K562 (cell line): ENCODE measurements at regions not wholly inside any gene's neighbourhood (a gene's known extent, or its start where the extent isn't known, plus 50 kb on each side); places are given as distances from the start of the nearest gene placed in this dataset.

Source experiments
- ATAC-seq: fragments of 200-7000 bp; cut with Tn5 transposase; 3 replicates; pipeline ENCODE4 v1.9.1; 2020; ENCODE audit warnings: moderate library complexity
- BruUV-seq: library from RNA; stranded (reverse); fragments of 400-500 nt; replicated peaks from 2 replicates; lab custom pipeline; 2021; lab: Mats Ljungman, UMichigan
- CTCF ChIA-PET: fragments of 300-600 bp; formaldehyde crosslinking; extraction: SDS; loops from one replicate; lab custom pipeline; 2021; ENCODE audit warnings: low intra/inter-chr PET ratio; lab: Yijun Ruan, JAX
- POLR2A ChIA-PET: fragments of 300-600, 350-650 bp; sonication (Branson Sonifier 250); formaldehyde crosslinking; extraction: SDS; loops from one replicate; lab custom pipeline; 2021; ENCODE audit warnings: antibody characterized with exemption, inconsistent platforms; lab: Yijun Ruan, JAX
- DNase-seq, 4 experiments: peaks; one replicate each; pipeline versions ENCODE4 v3.0.0 to v3.0.0-alpha.2; 2011 to 2018; ENCODE audit warnings: low spot score in 3 of 4, mixed read lengths in 3 of 4; ENCODE audit errors: extremely low read depth in 1 of 4
- FAIRE-seq: peaks from 2 replicates; lab custom pipeline; 2011; peaks lifted over from hg19 to GRCh38; lab: Jason Lieb, UNC
- H2AFZ ChIP-seq: 2 replicates; pipeline ENCODE4 v1.6.0; 2011; ENCODE audit warnings: low read depth, low read length, control low read depth, inconsistent platforms
- H3K27ac ChIP-seq: fragments of 200-600 bp; 3 replicates; pipeline ENCODE4 v1.8.0; 2011; ENCODE audit warnings: low read depth, mild to moderate bottlenecking, control low read depth, inconsistent platforms, low read length, moderate library complexity, mixed read lengths; ENCODE audit errors: extremely low read depth
- H3K27me3 ChIP-seq, 2 experiments: fragments of 300-600 bp in 1 of 2; 2 replicates in 1 of 2; 3 replicates in 1 of 2; pipeline versions ENCODE4 v1.6.0 to v1.8.0; 2011; ENCODE audit warnings: inconsistent platforms in 2 of 2, low read length in 2 of 2, mild to moderate bottlenecking in 1 of 2, mixed read lengths in 1 of 2, moderate library complexity in 1 of 2; ENCODE audit not compliant: control insufficient read depth in 2 of 2, insufficient read depth in 2 of 2
- H3K36me3 ChIP-seq: fragments of 300-600 bp; 3 replicates; pipeline ENCODE4 v1.8.0; 2011; ENCODE audit warnings: mild to moderate bottlenecking, low read length, inconsistent platforms; ENCODE audit not compliant: control insufficient read depth, insufficient read depth
- H3K4me1 ChIP-seq, 2 experiments: fragments of 200-600 bp in 1 of 2; replicated peaks in 1 of 2; 2 replicates in 1 of 2; 3 replicates in 1 of 2; pipeline versions ENCODE4 v1.5.1 to v1.8.0; 2011; ENCODE audit warnings: inconsistent platforms in 2 of 2, low read length in 2 of 2, mild to moderate bottlenecking in 1 of 2, mixed read lengths in 1 of 2, moderate library complexity in 1 of 2; ENCODE audit not compliant: control insufficient read depth in 2 of 2, insufficient read depth in 2 of 2
- H3K4me2 ChIP-seq: 2 replicates; pipeline ENCODE4 v1.6.1; 2011; ENCODE audit warnings: low read length, control low read depth, inconsistent platforms, mixed read lengths; ENCODE audit not compliant: insufficient read depth
- H3K4me3 ChIP-seq: fragments of 200-600 bp; sonication (generic), shearing (Covaris generic); 2 replicates; pipeline ENCODE4 v1.5.1; 2016; ENCODE audit warnings: control low read depth, inconsistent platforms
- H3K79me2 ChIP-seq: fragments of 200-600 bp; 3 replicates; pipeline ENCODE4 v1.8.0; 2011; ENCODE audit warnings: low read length, inconsistent platforms; ENCODE audit not compliant: control insufficient read depth, insufficient read depth
- H3K9ac ChIP-seq, 2 experiments: 2 replicates each; pipeline versions ENCODE4 v1.6.0 to v1.6.1; 2011; ENCODE audit warnings: low read depth in 2 of 2, low read length in 2 of 2, control low read depth in 1 of 2, inconsistent platforms in 1 of 2, mild to moderate bottlenecking in 1 of 2, mixed read lengths in 1 of 2; ENCODE audit not compliant: insufficient read depth in 1 of 2
- H3K9me1 ChIP-seq: one replicate; pipeline ENCODE4 v1.6.0; 2011; ENCODE audit warnings: inconsistent platforms, mild to moderate bottlenecking, low read length, moderate library complexity; ENCODE audit not compliant: control insufficient read depth, insufficient read depth
- H3K9me3 ChIP-seq: replicated peaks from 2 replicates; pipeline ENCODE4 v1.5.1; 2011; ENCODE audit warnings: low read depth, low read length, inconsistent platforms; ENCODE audit not compliant: control insufficient read depth, insufficient read depth
- H4K20me1 ChIP-seq: replicated peaks from 2 replicates; pipeline ENCODE4 v1.6.1; 2011; ENCODE audit warnings: low read length, inconsistent platforms, mixed read lengths; ENCODE audit not compliant: control insufficient read depth, insufficient read depth
- BRD9 ChIP-seq: fragments of 450-650 bp; IDR thresholded peaks from 2 replicates; pipeline ENCODE4 v1.6.1; 2018; ENCODE audit warnings: low read depth; ENCODE audit not compliant: partially characterized antibody
- CBFA2T2 ChIP-seq: fragments of 450-650 bp; conservative IDR thresholded peaks from 2 replicates; pipeline ENCODE4 v1.6.1; 2017; ENCODE audit warnings: mild to moderate bottlenecking
- KAT2B ChIP-seq: IDR thresholded peaks from one replicate; pipeline ENCODE4 v1.6.1; 2012; ENCODE audit warnings: low read depth, mild to moderate bottlenecking, control low read depth, inconsistent platforms, low read length, moderate library complexity
- NELFE ChIP-seq: IDR thresholded peaks from 2 replicates; pipeline ENCODE4 v1.6.1; 2011; ENCODE audit warnings: mild to moderate bottlenecking; ENCODE audit not compliant: insufficient read depth, insufficient read length
- PTTG1 ChIP-seq: fragments of 450-650 bp; IDR thresholded peaks from 2 replicates; pipeline ENCODE4 v1.6.1; 2016; ENCODE audit warnings: low read depth, mild to moderate bottlenecking, missing genetic modification characterization, missing compliant biosample characterization
- PYGO2 ChIP-seq: fragments of 450-650 bp; IDR thresholded peaks from 2 replicates; pipeline ENCODE4 v1.6.1; 2016; ENCODE audit warnings: mild to moderate bottlenecking, missing genetic modification characterization, moderate library complexity, missing compliant biosample characterization
- SP1 ChIP-seq: sonication (generic); formaldehyde crosslinking; IDR thresholded peaks from 2 replicates; pipeline ENCODE4 v1.8.1; 2022; ENCODE audit warnings: mild to moderate bottlenecking, missing genetic modification reagents
- TAF15 ChIP-seq: fragments of 200-400 bp; formaldehyde crosslinking; IDR thresholded peaks from 2 replicates; pipeline ENCODE4 v1.6.1; 2017; ENCODE audit warnings: mild to moderate bottlenecking, low read depth, low read length, moderate library complexity
- TFAM ChIP-seq: fragments of 250-450 bp; sonication (Bioruptor Pico); conservative IDR thresholded peaks from 2 replicates; pipeline ENCODE4 v1.5.0; 2021; ENCODE audit warnings: mild to moderate bottlenecking, moderate library complexity
- THRAP3 ChIP-seq: fragments of 450-650 bp; IDR thresholded peaks from 2 replicates; pipeline ENCODE4 v1.6.1; 2016; ENCODE audit warnings: mild to moderate bottlenecking, inconsistent platforms, borderline replicate concordance
- ZNF589 ChIP-seq: fragments of 200-800 bp; sonication (Bioruptor generic); IDR thresholded peaks from 2 replicates; pipeline ENCODE4 v1.6.1; 2016; ENCODE audit warnings: low read depth, missing genetic modification characterization, missing compliant biosample characterization
- ZNF592 ChIP-seq: fragments of 450-650 bp; IDR thresholded peaks from 2 replicates; pipeline ENCODE4 v1.6.1; 2017; ENCODE audit warnings: antibody characterized with exemption, mild to moderate bottlenecking
- WGBS: fragments of 100-300 bp; shearing (Covaris generic); methylation state at CpG from one replicate; pipeline ENCODE4 v1.1.6; 2016; ENCODE audit warnings: low coverage, mixed read lengths; ENCODE audit not compliant: insufficient coverage; ENCODE audit errors: missing lambda C conversion rate; 5-methylcytosine and 5-hydroxymethylcytosine counted together
- in situ Hi-C: fragments of 300-500 bp; cut with MboI; formaldehyde crosslinking; loops from 4 replicates; pipeline ENCODE4 v1.15.0; 2018; ENCODE audit warnings: inconsistent platforms, mixed read lengths
- intact Hi-C: fragments of 100-400 bp; cut with micrococcal nuclease; formaldehyde crosslinking; loops from 2 replicates; pipeline ENCODE4 v1.14.2; 2022
- TF ChIP-seq, protein P1 (sequence below): sonication (generic); formaldehyde crosslinking; IDR thresholded peaks from 2 replicates; pipeline ENCODE4 v1.8.0; 2023; ENCODE audit warnings: mild to moderate bottlenecking, missing genetic modification reagents

DNA sequence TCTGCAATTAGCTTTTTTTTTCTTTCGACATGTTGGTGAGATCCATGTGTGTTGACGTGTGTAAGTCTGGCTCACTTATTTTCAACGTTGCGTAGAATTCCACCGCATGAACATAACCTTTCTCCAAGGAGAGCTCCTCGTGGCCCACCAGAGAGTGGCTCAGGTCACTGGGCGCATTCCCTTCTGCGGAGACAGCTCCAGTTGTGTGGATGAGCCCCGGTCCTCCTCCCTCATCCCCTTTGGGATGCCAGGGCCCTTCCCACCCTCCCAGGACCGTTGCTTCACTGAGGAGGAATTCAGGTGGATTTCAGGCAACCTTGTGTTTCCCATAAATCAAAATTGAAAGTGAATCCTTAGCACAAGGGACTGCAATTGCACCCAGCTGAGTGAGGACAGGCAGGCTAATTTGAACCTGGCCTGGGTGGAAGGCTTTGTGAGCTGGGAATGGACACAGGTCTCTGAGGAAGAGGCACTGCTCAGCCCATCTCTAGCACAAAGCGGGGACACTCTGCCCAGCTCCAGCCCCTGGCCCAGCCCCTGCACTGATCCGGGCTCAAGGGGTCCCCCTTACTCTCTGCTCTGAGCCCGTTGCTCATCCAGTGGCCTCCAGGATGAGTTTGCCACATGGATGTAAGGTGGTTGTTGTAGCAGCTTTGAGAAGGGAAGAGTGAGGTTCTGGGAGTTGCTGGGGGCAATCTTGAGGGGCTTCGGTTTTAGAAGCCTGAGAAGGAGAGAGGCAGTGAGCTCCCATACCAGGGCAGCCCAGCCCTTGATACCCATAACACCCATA lies 57.8 kb upstream of the HAAO start (continued):
- TF ChIP-seq BRD9 (no peak), KAT2B (no peak), TAF15 (no peak), PTTG1 (tag) (no peak), ZNF589 (CRISPR knock-in tag) (no peak), TFAM (CRISPR knock-in tag) (no peak), PYGO2 (tag) (no peak), NELFE (no peak), THRAP3 (no peak)
- TF ChIP-seq, all 486 proteins: peak for 0

DNA sequence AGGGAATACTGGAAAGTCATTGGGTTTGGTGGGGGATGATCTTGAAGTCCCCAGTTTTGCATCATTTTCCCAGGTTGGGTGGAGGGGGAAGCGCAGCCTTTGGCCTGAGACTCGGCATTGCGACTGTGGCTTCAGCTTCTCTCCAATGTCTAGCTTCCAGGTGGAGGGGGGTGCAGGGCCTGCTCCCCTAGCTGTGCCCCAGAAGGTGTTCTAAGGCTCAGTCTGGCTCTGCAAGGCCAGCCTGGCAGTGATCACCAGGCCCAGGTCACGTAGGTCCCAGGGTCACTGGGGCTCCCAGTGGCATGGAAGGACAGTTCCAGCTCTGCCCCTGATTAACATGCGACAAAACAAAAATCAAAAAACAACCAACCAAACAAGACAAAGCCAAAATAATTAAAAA lies 56.9 kb upstream of the HAAO start:
- Histone ChIP-seq H3K4me1 (peaks cover 0 to 3% of the 10 kb centered on the region in 2 experiments; a peak in 2 of 5 replicates), H3K27ac (no peak overlapping the region), H3K9me1 (no peaks in the 10 kb centered on the region), H3K9me3 (no peaks in the 10 kb centered on the region), H3K4me3 (no peak overlapping the region), H3K36me3 (no peaks in the 10 kb centered on the region), H3K9ac (peak overlapping the region in 1 of 2 experiments; percentile 69; a peak in 1 of 4 replicates), H4K20me1 (no peaks in the 10 kb centered on the region), H2AFZ (no peak overlapping the region), H3K4me2 (no peak overlapping the region), H3K27me3 (no peaks in the 10 kb centered on the region; a peak in 1 of 5 replicates), H3K79me2 (no peaks in the 10 kb centered on the region)
- BruUV-seq, result no TSS peak
- FAIRE-seq (no peak), DNase-seq (no peak), ATAC-seq (no peak)
- CTCF ChIA-PET, result no interaction called here
- in situ Hi-C loops, result loop anchor here (25.0 kb wide), 1 partner anchor 288 kb away; no protein-coding TSS in a partner anchor
- TF ChIP-seq THRAP3, result no peak
- no peak for TF ChIP-seq SP1
- TF ChIP-seq ZNF592, result no peak
- TF ChIP-seq, protein P1, sequence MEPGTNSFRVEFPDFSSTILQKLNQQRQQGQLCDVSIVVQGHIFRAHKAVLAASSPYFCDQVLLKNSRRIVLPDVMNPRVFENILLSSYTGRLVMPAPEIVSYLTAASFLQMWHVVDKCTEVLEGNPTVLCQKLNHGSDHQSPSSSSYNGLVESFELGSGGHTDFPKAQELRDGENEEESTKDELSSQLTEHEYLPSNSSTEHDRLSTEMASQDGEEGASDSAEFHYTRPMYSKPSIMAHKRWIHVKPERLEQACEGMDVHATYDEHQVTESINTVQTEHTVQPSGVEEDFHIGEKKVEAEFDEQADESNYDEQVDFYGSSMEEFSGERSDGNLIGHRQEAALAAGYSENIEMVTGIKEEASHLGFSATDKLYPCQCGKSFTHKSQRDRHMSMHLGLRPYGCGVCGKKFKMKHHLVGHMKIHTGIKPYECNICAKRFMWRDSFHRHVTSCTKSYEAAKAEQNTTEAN, result no peak
- no peak for TF ChIP-seq CBFA2T2
- POLR2A ChIA-PET, result interaction anchor here (0.9 kb wide), 1 partner anchor 11 kb away, joined by 3 read pairs; no protein-coding TSS in a partner anchor
- 59% methylated on average over 5 of the region's 5 CpGs for WGBS
- intact Hi-C loops, result no loop called here
